Subcutaneous abdominal adipose tissue (tissue), 5 donors: ENCODE measurements at regions not wholly inside any gene's neighbourhood (a gene's known extent, or its start where the extent isn't known, plus 50 kb on each side); places are given as distances from the start of the nearest gene placed in this dataset.

Experiments used
- H3K27ac ChIP-seq: one replicate; pipeline ENCODE4 v1.7.0; 2013; ENCODE audit warnings: low read depth, mild to moderate bottlenecking, inconsistent platforms, low read length, moderate library complexity
- H3K27me3 ChIP-seq, 5 donors: one replicate each; pipeline ENCODE4 v1.7.0; 2013; ENCODE audit warnings: low read length in 5 of 5, inconsistent platforms in 1 of 5; ENCODE audit not compliant: control insufficient read depth in 5 of 5, insufficient read depth in 4 of 5
- H3K36me3 ChIP-seq, 5 donors: one replicate each; pipeline ENCODE4 v1.7.0; 2013; ENCODE audit warnings: low read length in 5 of 5; ENCODE audit not compliant: control insufficient read depth in 5 of 5, insufficient read depth in 5 of 5
- H3K4me1 ChIP-seq, 5 donors: one replicate each; pipeline ENCODE4 v1.7.0; 2013; ENCODE audit warnings: low read length in 5 of 5, mild to moderate bottlenecking in 3 of 5, moderate library complexity in 1 of 5; ENCODE audit not compliant: control insufficient read depth in 5 of 5, insufficient read depth in 5 of 5
- H3K4me3 ChIP-seq, 5 donors: one replicate each; pipeline ENCODE4 v1.7.0; 2013; ENCODE audit warnings: low read length in 5 of 5, low read depth in 1 of 5
- H3K9ac ChIP-seq, 5 donors: one replicate each; pipeline ENCODE4 v1.7.0; 2013; ENCODE audit warnings: low read length in 5 of 5, mild to moderate bottlenecking in 4 of 5, moderate library complexity in 3 of 5
- H3K9me3 ChIP-seq, 5 donors: one replicate each; pipeline ENCODE4 v1.7.0; 2013; ENCODE audit warnings: low read length in 5 of 5; ENCODE audit not compliant: control insufficient read depth in 5 of 5
- donor health status: healthy.
- donor health status: healthy.
- donor health status: healthy.
- donor health status: healthy.
- donor health status: healthy.

DNA sequence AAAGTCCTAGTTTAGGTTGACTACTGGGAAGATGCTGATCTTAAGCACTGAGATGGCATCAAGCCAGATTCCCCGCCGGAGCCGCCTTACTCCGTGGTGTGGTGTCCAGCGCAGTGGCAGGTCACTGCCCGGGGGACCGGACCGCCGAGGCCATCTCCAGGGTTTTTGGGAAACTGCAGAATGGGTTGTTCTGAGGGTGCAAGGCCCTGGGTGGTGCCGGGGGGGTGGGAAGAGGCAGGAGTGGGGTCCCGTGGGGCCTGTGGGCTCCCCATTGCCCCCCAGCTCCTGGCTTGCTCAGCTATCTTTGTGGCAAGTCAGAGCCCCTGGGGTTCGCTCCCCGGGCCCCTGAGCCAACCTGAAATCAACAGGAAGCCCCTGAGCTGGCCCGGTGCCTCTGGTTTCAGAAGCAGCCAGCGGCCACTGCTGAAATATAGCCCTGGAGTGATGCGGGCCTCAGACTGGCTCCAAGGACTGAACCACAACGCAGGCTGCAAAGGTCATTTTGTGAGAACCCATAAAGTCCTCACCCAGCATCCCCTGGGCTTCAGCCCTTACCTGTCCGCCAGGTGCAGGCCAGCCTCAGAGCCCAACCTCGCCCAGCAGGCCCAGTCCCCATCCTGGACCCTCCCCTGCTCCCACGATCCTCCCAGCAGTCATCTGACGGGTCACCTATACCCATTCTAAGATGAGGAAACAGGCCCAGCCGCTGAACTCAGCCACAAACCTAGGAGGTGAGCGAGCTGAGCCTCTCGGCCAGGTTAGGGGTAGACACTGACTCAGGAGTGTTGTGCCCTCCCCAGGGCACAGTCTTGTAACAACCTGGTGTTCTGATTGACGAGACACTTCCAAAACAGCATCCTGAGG, 102.7 kb downstream of the PDGFA start:
- no peak overlapping the region for H3K27ac ChIP-seq
- H3K36me3 ChIP-seq = no peaks in the 10 kb centered on the region
- H3K9ac ChIP-seq = no peak overlapping the region
- peaks cover 0 to 7% (median 0%) of the 10 kb centered on the region in 5 donors for H3K4me1 ChIP-seq
- peak overlapping the region in 4 of 5 donors; percentile 6 to 24 (median 10) for H3K4me3 ChIP-seq
- peaks cover 0 to 8% (median 5%) of the 10 kb centered on the region in 5 donors for H3K27me3 ChIP-seq
- peaks cover 12 to 25% (median 23%) of the 10 kb centered on the region in 5 donors for H3K9me3 ChIP-seq

DNA sequence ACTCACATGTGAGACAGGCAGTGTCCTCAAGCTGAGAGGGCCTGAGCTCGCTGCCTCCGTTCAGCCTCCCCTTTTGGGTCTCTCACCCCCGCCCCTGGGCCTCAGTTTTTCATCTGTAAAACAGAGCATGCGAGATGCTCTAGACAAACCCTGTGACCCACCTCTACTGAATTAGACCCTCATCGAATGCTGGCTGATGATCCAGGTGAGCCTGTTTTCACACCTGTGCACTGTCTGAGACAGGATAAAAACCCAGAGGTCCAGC, 102.1 kb downstream of the PDGFA start:
- H3K9me3 ChIP-seq = peaks cover 12 to 25% (median 23%) of the 10 kb centered on the region in 5 donors
- peaks cover 0 to 5% (median 2%) of the 10 kb centered on the region in 5 donors for H3K27me3 ChIP-seq
- H3K9ac ChIP-seq = no peak overlapping the region
- H3K27ac ChIP-seq = no peak overlapping the region
- peaks cover 0 to 7% (median 0%) of the 10 kb centered on the region in 5 donors for H3K4me1 ChIP-seq
- peak overlapping the region in 3 of 5 donors; percentile 6 to 15 (median 6) for H3K4me3 ChIP-seq
- H3K36me3 ChIP-seq = no peaks in the 10 kb centered on the region

DNA sequence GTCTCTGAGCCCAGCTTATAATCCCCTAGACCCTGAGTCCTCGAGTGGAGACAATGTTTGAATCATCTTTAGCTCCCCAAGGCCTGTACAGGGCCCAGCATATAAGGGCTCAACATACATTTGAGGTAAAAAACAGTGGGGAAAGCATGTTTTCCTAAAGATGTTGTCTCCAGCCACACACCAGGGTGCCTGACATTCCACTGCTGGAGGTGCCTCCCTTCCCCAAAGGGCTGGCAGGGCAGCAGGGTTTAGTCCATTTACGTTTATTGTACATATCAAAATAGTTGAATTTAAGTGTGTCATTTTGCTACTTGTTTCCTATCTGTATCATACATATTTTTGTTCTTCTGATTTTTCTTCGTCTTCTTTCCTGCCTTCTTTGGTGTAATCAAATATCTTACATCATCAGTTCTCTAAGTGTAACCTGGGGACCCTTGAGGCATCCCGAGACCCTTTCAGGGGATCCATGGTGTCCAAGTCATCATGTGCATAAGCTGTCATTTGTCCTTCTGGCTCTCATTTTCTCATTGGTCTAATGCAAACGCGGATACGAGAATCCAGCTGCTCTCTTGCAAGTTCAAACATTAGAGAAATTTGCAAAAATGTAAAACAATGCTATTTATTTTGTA, 101.6 kb downstream of the PDGFA start:
- Histone ChIP-seq H3K4me3 (peak overlapping the region in 1 of 5 donors; percentile 6), H3K9me3 (peaks cover 12 to 25% (median 23%) of the 10 kb centered on the region in 5 donors), H3K27me3 (peaks cover 0 to 5% (median 2%) of the 10 kb centered on the region in 5 donors), H3K9ac (no peak overlapping the region), H3K4me1 (peaks cover 0 to 7% (median 0%) of the 10 kb centered on the region in 5 donors), H3K27ac (no peak overlapping the region), H3K36me3 (no peaks in the 10 kb centered on the region)

DNA sequence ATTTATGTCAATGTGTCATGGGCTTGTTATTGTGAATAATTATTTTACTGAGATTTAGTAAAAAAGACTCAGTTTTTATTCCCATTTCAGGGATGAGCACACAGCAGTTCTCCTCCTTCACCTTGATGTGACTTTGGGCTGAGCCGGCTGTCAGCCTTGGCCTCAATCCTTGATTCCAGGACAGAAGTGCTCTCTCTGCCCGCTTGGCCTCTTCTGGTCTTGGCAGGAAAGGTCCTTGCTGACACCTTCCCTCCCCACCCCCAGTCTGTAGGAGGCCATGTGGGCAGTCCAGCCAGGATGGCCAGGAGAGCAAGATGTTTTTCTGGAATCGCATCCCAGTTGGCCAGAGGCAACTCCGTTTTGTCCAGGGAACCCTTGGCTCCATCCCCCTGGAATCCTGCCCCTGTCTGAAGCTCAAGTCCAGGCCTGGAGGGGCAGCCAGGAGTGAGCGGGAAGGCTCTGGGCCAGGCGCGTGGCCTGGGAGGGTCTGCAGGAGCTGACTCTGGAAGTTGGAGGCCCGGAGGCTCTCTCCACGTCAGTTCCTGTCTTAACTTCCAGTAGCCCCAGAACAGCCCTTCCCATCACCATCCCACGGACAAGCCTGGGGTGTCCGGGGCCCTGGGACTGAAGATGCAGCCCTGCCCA, 100.9 kb downstream of the PDGFA start:
- H3K9ac ChIP-seq = no peak overlapping the region
- peaks cover 0 to 7% (median 0%) of the 10 kb centered on the region in 5 donors for H3K4me1 ChIP-seq
- H3K27me3 ChIP-seq = peaks cover 0 to 8% (median 2%) of the 10 kb centered on the region in 5 donors
- peak overlapping the region in 1 of 5 donors; percentile 21 for H3K4me3 ChIP-seq
- no peak overlapping the region for H3K27ac ChIP-seq
- H3K36me3 ChIP-seq = no peaks in the 10 kb centered on the region
- peaks cover 12 to 25% (median 23%) of the 10 kb centered on the region in 5 donors for H3K9me3 ChIP-seq

GRCh38 chr7:420142-421093, 99.2 kb downstream of the PDGFA start:
- Histone ChIP-seq H3K9me3 (peaks cover 12 to 25% (median 23%) of the 10 kb centered on the region in 5 donors), H3K4me3 (no peak overlapping the region), H3K36me3 (no peaks in the 10 kb centered on the region), H3K4me1 (peaks cover 0 to 20% (median 8%) of the 10 kb centered on the region in 5 donors), H3K27ac (no peak overlapping the region), H3K27me3 (peaks cover 4 to 19% (median 12%) of the 10 kb centered on the region in 5 donors), H3K9ac (no peak overlapping the region)

- Histone ChIP-seq H3K27me3 (peaks cover 4 to 26% (median 17%) of the 10 kb centered on the region in 5 donors), H3K9ac (no peak overlapping the region), H3K36me3 (no peaks in the 10 kb centered on the region)
Measured at GRCh38 chr7:421136-421991, 98.3 kb downstream of the PDGFA start.

DNA sequence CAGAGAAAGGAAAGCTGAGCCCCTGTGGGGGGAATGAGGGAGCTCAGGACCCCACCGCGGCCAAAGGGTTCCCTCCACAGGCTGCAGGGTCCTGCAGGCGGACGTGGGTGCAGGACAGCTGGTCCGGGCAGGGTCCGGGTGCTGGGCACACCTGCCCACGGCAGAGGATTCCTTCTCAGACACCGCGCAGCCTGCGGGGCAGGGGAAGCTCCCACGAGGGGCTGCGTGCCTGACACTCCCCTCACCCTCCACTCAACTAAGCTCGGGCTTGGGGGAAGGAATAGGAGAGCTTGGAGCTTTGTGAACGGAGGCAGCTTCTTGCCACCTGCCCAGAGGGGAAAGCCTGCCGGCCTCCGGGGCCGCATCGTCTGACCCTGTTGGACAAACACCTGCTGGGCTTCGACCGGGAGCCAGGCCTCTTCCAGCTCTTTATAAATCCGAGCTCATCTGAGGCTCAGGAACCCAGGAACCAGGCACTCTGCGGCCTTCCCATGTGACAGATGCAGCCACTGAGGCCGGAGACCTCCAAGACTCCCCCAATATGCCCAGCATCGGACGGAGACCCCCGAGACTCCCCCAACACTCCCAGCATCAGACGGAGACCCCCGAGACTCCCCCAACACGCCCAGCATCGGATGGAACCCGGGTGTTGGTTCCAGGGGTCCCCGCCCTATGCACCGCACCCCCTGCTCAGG, 97.3 kb downstream of the PDGFA start:
- Histone ChIP-seq H3K4me1 (peaks cover 0 to 26% (median 15%) of the 10 kb centered on the region in 5 donors), H3K27ac (no peak overlapping the region), H3K9me3 (peaks cover 10 to 17% (median 17%) of the 10 kb centered on the region in 5 donors), H3K9ac (no peak overlapping the region), H3K36me3 (no peaks in the 10 kb centered on the region), H3K4me3 (no peak overlapping the region), H3K27me3 (peaks cover 9 to 30% (median 17%) of the 10 kb centered on the region in 5 donors)

More at GRCh38 chr7:421136-421991, 98.3 kb downstream of the PDGFA start:
- H3K9me3 ChIP-seq = peaks cover 12 to 25% (median 23%) of the 10 kb centered on the region in 5 donors
- H3K4me3 ChIP-seq = no peak overlapping the region
- H3K4me1 ChIP-seq = peaks cover 0 to 26% (median 15%) of the 10 kb centered on the region in 5 donors
- H3K27ac ChIP-seq = no peak overlapping the region

GRCh38 chr7:422886-423225, 96.8 kb downstream of the PDGFA start:
- H3K27me3 ChIP-seq = peaks cover 9 to 30% (median 17%) of the 10 kb centered on the region in 5 donors

More at GRCh38 chr7:422886-423225, 96.8 kb downstream of the PDGFA start:
- H3K36me3 ChIP-seq = no peaks in the 10 kb centered on the region
- peaks cover 0 to 26% (median 15%) of the 10 kb centered on the region in 5 donors for H3K4me1 ChIP-seq
- peaks cover 5 to 12% (median 12%) of the 10 kb centered on the region in 5 donors for H3K9me3 ChIP-seq
- H3K27ac ChIP-seq = no peak overlapping the region
- H3K4me3 ChIP-seq = no peak overlapping the region
- no peak overlapping the region for H3K9ac ChIP-seq
